HG02623 (cell line): ENCODE measurements at regions not wholly inside any gene's neighbourhood (a gene's known extent, or its start where the extent isn't known, plus 50 kb on each side); places are given as distances from the start of the nearest gene placed in this dataset.

Experiments
- ATAC-seq: cut with Tn5 transposase; IDR thresholded peaks from one replicate; pipeline ENCODE4 v1.9.1; 2021; ENCODE audit warnings: moderate library complexity; ENCODE audit not compliant: unreplicated experiment

DNA sequence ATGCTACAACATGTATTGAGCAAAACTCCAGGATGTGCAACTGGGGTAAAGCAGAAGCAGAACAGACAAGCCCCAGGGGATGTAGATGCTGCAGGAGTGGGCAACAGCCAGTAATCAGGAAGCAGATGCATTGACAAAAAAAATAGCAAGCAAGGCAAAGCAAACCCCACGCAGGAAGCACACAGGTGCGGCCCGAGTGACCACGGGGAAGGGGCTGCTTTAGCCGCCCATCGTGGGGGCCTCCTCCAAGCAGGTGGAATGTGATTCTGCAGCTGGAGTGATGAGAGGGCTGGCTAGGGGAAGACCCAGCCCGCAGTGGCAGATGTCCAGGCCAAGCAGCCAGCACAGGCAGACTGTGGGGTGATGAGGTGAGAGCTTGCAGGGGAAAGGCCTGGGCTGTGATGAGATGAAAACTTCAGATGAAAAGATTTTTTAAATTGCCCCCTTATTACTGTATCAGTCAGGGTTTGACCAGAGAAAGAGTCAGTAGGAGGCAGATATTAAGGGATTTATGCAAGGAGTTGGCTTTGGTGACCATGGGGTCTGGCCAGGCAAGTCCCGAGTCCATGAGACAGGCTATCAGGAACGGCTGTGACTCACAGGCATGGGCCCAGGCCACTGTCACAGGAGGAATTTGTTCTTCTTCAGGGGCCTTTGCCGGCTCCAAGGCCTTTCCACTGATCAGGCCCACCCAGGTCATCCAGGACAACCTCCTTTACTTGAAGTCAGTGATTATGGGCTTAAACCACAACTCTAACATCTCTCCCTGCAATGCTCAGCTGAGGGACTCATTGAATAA lies 207.6 kb downstream of the ANKRD60 start:
- ATAC-seq = no peak

DNA sequence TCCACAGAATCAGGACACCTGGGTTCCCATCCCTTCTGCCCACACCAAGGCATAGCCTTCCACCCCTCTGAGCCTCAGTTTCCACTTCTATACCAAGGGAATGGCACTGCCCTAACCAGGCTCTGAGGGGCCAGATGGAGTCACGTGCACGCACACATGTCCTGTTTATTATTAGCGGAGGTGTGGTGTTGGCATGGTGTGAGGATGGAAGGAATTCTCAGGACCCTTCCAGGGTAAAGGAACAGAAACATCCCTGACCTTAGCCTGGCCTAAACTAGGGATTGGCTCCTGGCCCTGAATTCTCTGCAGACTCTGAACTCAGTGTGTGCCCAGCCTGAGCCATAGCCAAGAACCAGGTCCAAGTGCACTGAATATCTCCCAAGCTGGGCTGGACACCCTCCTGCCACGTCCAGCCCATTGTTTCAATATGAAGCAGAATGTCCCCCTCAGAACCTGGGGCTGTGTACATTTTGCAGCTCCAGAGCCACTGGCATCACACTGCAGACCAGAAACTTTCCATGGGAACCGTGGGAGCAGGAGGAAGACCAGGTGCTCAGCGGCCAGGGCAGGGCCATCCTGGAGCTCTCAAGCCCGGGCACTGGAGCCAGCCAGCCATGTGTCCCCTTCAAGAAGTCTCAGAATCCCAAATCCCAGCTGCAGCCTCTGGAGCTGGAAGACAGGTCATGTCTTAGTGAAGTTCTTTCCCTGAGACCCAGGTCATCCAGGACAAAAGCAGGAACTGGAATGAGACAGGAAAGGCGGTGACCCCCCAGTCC lies 208.4 kb downstream of the ANKRD60 start:
- ATAC-seq = no peak

DNA sequence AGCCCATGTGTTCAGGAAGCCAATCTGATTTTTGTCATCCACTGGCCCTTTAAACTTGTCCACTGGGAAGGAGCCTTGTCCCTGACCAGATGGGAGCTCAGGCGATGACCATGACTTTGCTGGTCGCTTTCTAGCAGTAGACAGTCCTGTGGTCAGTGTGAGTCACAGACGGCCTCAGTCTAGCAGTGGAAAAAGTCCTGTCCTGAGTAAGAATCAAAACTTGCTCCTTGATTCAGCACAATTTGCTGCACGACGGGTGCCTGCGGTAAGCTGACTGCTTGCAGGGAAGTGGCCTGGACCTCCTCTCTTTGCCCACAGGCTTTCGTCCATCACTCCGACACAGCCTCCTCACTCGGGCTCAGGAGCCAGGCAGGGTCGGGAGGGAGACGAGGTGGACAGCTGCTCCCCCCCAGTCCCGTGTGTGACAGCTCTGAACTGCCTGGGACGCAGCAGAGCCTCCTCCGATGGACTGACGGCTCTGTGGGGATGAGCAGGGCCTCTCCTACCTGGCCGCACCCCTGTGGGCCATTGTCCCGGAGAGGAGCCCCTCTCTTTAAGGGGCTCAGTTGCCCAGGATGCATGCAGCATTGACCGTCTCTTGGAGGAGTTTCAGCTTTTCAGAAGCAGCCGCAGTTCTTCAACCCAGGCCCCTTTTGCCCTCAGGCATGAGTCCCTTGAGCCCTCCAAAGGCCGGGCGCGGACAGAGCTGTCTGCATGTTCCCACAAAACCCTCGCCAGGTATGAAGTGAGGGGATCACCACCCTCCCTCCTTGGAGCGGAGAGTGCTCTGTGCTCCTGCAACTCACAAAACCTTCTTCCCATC lies 209.2 kb downstream of the ANKRD60 start:
- ATAC-seq = no peak

DNA sequence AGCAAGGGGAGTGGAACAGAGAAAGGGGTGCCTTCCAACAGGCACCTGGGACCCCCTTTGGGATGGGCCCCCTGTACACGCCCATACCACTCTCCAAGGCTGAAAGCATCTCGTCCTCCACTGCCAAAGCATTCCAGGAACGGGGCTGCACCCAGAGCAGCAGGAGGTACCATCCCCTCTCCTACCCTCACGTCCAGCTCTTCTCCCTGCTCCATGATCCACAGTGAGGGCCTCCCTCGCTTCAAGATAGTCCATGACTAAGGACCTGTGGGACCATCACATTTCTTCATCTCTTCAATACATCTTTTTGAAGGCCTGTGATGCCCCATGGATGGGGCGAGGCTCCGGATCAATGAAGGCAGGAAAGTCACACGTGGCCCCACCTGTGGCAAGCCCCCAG lies 209.9 kb downstream of the ANKRD60 start:
- no peak for ATAC-seq

DNA sequence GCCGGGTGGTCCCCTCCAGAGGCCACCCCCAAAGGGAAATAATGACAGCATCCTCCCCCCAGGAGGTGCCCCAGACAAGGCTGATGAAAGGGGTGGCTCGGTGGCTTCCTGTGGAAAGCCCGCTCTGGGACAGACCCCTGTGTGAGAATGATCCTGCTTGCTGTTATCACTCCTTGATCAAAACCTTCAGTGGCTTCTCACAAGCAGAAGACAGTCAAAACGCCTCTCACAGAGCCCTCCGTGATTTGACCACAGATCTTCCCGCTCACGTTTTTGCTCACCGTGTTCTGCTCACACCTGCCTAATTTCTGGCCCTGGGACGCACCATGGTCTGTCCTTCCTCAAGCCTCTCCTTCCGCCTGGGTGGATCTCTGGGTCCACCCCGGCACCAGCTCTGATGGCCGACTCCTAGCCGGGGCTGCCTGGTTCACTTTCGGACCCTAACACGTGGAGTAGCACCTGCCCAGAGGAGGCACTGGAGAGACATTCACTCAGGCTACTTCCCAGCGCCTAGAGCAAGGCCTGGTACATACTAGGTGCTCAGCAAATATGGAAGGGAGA lies 210.4 kb downstream of the ANKRD60 start:
- no peak for ATAC-seq

DNA sequence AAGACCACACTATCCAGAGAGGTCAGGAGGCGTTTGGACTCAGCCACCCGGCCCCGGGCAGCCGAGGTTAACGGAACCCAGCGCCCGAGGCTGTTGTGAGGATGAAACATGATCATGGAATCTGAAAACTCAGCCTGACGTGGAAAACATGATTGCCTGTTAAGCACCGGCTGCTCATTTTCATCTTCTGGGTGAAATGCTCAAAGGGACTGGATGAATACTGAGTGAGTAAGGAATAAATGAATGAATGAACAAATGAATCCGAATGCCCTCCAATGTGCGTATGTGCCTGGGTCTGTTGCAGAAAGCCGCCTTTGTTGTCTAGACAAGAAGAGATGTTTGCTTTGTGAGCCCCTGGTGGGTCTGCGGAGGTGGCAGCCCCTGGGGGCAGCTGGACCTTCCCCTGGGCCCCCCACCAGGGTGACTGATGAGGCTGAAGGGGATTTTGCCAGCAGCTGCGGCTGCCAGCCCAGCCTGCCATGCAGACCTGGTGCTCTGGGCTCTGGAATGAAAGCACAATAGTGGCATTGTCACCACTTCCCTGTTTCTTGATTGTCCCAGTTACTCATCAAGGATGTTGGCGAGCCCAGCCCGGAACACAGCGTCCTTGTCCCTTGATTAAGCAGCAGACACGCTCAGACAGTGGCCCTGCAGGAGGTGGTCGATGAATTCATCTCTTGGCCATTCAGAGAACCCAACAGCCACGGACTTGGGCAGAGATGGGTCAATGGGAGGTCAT lies 211.1 kb downstream of the ANKRD60 start:
- no peak for ATAC-seq

DNA sequence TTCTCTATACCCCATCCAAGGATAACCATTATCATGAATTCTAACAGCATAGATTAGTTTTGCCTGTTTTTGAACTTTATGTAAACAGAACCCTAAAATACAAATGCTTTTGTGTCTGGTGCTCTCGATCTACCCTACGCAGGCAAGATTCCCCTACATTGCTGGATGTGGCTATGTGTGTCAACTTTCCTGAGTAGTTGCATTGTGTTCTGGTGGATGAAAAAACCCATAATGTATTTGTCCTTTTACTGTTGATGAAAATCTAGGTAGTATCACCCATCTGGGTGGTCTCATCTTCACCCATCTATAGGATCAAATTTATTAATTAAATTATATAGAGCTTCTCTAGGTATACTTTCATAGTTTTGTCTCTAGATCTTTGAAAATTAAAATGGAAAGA lies 211.7 kb downstream of the ANKRD60 start:
- no peak for ATAC-seq

DNA sequence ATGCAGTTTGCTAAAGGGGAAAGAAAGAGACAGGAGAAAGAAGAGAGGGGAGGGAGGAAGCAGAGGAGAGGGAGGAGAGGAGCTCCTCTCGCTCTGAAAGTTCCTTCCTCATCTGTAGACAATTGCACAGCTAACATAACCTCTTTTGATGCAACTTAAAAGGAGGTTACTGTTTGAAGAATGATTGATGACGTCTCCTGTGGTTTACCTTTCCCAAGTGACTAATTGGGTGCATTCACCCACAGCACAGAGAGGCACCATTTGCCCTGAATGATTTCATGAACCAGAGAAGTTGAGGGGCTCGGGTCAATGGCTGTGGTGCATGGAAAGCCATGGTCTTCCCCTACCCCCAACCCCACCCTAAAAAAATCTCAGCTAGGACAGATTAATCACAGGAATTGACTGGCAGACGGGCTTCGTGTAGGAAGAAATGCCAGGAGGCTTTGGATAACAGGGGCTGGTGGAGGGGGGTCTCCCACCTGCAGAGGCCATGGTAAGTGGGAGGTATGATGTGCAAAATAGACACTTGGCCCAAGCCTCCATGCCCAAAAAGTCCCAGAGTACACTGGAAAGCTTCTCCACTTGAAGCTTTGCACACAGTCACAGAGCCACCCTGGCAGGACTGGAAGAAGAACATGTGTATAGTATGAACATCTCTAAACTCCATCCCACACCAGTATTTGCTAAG lies 213.7 kb downstream of the ANKRD60 start:
- ATAC-seq = no peak

DNA sequence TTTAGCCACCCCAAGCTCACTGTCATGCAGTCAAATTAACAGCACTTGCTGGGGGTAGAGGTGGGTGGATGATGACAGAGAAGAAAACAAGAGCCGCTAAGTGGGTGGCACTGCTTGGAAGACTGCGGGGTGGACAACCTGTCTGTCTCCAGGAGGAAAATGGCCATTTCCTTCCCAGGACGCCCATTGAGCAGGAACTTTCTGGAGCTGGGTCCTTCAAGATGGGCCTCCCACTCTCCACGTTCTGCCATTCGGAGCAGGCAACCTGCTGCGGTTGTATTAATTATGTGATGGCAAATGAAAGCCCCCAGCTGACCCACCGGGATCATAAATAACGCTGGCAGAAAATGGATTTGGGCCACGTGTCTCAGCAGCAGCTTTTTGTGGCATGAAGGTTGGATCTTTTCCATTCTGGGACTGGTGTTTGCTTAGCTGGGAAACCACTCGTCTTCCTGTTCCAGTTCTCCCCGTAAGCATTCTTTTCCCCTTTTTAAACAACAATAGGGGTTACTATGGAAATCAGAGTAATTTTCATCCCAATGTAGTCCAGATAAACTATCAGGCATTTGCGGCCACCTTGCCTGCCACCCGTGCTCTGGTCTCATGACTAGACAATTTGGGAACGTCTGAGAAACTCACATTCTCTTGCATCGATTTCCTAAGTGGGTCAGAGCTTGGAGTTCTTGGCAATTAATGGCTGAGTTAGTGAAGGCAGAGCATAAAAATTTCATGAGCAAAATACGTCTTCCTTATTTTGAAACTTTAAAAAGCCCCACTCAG lies 215.5 kb downstream of the ANKRD60 start:
- no peak for ATAC-seq

DNA sequence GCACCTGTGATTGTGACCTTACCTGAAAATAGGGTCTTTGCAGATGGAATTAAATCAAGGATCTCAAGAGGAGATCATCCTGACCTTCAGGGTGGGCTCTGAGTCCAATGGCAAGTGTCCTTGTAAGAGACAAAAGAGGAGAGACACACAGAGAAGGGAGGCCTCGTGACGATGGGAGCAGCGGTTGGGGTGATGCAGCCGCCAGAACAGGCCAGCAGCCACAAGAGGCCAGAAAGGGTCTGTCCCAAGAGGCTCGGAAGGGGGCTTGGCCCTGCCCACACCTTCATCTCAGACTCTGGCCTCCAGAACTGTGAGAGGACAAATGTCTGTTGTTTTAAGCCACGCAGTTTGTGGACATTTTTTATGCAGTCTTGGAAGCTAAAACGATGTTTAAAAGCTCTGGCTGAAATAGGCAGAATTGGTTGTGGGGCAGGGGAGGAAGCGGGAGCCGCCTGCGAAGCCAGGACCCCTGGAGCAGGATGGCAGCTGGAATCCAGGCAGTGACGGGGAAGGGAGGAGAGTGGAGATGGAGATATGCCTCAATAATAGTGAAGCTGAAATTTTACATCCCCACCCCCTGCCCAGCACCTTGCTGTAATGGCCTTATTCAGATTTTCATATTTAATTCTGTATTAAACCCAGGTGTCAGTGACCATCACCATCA lies 216.4 kb downstream of the ANKRD60 start:
- ATAC-seq = no peak

DNA sequence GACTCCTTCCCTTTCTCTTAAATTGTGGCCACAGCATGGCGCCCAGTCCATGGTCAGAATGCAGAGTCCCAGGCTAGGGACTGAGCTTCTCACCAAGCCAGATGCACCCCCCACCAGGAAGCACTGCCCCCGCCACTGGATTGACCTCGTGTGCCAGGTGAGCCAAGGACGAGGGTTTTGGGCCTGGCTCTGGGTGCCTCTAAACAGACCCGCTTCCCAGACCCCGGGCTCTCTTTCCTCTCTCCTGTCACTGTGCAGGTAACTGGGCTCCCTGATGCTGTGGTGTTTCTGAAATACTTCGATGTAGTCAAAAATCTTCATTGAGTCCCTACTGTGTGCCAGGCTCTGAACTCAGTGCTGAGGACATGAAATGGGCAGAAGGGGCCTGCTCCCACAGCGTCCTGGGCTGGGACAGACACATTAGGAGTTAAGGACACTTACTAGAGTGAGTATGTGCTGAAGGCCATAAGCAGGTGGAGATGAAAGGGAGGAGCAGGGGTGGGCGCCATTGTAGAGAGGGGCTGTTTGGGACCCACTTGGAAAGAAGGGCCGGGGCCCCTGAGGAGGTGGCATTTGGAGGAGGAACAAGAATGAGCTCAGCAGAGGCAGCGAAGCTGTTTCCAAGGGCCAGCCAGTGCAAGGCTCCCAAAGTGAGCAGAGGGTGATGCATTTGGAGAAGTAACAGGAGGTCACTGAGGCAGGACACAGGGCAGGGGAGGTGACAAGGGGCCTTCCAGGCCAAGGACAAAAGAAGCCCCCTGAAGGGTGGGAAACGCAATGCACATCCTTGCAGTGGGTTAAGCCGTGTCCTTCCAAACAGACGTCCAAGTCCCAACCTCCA lies 217.1 kb downstream of the ANKRD60 start:
- ATAC-seq = no peak

DNA sequence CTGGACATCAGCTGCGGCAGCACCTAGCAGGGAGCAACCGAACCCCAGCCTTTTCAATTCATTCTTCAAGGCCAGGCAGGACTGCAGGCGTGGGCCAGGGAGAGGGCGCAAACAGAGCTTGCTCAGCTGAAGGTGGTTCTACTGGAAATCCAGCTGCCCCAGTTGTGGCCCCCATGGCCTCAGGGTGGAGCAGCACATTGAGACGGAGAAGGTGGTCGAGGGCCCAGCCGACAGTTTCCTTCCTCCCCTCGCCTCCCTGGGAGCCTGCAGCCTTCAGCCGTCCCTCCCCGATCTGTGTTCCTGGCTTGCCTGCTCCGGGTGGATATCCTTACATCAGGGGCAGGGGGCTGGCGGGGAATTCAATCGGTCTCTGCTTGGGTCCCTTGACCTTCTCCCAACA lies 217.8 kb downstream of the ANKRD60 start:
- ATAC-seq = no peak

DNA sequence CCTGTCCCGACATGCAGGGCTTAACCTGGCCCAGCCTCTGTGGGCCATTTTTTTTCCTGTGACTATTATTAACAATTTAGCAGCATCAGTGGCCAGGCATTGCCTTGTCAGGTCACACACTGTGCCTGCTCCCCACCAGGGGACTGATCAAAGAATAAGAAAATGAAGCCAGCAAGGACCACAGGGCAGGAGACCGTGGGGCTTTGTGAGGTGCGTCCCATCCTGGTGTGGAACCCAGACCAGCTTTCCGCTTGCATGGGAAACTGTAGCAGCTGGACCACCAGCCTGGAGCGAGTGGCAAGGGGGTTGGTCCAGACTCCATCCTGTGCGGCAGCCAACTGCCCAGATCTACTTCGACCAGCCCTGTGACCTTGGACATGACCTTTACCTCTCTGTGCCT lies 218.3 kb downstream of the ANKRD60 start:
- no peak for ATAC-seq

DNA sequence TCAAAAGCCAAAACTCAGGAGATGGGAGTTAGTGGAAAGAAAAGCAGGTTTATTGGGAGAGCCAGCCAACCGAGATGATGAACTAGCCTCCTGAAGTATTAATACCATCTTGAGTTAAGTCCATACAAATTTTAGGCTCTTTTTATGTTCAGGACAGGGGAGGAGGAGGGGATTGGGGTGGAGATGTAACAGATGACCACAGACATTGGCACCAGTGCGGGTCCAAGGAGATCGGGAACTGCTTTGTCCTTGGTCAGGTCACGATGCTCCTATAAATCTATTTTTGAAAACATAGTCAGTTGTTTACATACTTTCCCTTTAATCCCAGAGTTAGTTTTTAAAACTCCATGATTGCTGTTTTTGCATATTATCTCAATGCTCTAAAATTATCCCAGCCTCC lies 219.6 kb downstream of the ANKRD60 start:
- no peak for ATAC-seq

DNA sequence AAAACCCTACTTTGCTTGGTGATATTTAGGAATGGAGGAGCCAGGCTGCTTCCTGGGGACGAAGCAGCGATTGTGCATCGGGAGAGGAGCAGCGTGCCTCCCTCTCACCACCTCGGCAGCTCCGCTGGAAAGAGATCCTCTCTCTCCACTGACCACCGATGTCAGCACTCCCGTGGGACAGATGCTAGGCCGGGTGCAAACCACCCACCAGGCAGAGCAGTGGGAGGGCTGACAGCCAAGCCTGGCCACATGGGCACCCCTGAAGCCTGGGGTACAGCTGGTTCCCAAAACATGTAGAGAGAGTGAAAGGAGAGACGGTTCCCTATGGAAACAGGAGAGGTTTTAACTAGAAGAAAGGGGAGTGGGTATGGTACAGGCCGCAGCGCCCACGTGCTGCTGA lies 220.0 kb downstream of the ANKRD60 start:
- no peak for ATAC-seq

DNA sequence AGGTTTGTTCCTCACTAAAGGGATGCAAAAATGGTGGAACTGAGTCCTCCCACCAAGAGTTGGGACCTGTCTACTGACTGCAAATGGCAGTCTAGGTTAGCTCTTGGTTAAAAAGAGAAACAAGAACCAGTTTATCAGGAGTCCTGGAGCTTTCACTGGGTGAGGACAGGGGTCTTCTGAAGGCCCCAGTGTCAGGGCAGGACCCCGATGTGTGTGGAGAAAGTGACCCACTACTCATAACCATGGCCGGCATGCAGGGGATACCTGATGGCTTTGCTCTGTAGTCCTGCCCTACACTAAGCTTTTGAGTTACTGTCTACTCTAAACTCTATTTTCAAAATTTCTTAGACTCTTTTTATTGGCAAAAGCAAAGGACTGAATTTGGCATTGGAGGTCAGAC lies 220.5 kb downstream of the ANKRD60 start:
- no peak for ATAC-seq

DNA sequence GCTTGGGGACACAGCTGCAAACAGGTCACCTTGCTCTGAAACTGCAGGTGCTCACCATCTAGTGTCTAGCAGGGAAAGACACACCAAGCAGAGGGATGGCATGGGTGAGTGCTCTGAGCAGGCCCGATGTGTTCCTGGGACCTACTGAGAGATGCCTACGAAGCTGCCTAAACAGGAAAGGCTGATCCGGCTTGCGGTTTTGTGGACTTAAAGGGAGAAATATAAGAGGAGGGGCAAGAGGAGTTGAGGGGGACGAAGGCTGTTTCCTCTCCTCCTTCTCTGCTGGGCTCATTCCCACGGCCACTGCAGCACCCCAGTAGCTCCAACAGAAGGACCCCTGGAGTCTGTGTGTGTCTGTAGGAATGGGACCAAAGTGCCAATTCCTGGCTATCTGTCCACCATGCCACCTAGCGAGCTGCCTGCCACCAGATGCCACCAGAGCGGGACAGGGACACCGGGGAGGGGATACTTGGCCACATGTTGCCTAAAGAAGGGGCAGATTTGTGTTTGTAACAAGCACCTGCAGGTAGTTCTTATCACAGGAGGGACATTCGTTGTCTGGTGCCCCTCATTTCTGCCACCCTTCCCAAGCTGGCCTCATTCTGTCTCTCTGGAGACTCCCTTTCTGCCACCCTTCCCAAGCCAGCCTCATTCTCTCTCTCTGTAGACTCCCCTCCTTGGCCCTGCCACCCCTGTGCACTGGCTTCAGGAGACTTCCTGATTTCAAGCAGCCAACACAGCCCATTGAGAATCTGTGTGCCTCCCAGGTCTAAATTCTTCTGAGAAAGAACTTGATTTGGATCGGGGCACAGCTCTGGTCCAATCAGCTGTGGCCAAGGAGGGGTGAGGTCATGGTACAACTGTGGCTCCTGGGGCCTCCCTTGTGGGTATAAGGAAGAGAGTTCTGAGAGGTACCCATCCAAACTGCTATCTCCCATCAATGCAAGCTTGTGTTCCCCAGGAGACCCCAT lies 221.8 kb downstream of the ANKRD60 start:
- ATAC-seq = no peak
